Loucy (cell line): ENCODE measurements at regions not wholly inside any gene's neighbourhood (a gene's known extent, or its start where the extent isn't known, plus 50 kb on each side); places are given as distances from the start of the nearest gene placed in this dataset.

ENCODE experiments used
- H2AFZ ChIP-seq: fragments of 200-600 bp; sonication (generic); 2 replicates; pipeline ENCODE4 v1.6.0; 2016; ENCODE audit warnings: antibody characterized with exemption, mild to moderate bottlenecking, low read length, moderate library complexity
- H3F3A ChIP-seq: fragments of 200-600 bp; 2 replicates; pipeline ENCODE4 v1.6.0; 2016; ENCODE audit warnings: antibody characterized with exemption, low read depth, mild to moderate bottlenecking
- H3K27me3 ChIP-seq: fragments of 200-600 bp; sonication (generic); 2 replicates; pipeline ENCODE4 v1.6.1; 2014; ENCODE audit warnings: low read length, mild to moderate bottlenecking; ENCODE audit not compliant: insufficient read depth, poor library complexity, severe bottlenecking
- H3K36me3 ChIP-seq: fragments of 200-600 bp; sonication (generic); 2 replicates; pipeline ENCODE4 v1.6.1; 2016; ENCODE audit warnings: low read length; ENCODE audit not compliant: insufficient read depth
- H3K4me1 ChIP-seq: fragments of 200-600 bp; sonication (generic); 2 replicates; pipeline ENCODE4 v1.5.1; 2014; ENCODE audit warnings: low read length, mild to moderate bottlenecking; ENCODE audit not compliant: insufficient read depth, poor library complexity, severe bottlenecking
- H3K4me2 ChIP-seq: fragments of 200-600 bp; sonication (generic); 2 replicates; pipeline ENCODE4 v1.6.0; 2014; ENCODE audit warnings: antibody characterized with exemption, low read length, low read depth, mild to moderate bottlenecking; ENCODE audit not compliant: poor library complexity, severe bottlenecking
- H3K4me3 ChIP-seq: fragments of 200-600 bp; sonication (generic); 2 replicates; pipeline ENCODE4 v1.5.1; 2014; ENCODE audit warnings: low read length, mild to moderate bottlenecking, mixed read lengths; ENCODE audit not compliant: poor library complexity, severe bottlenecking
- H3K79me2 ChIP-seq: fragments of 200-600 bp; sonication (generic); 2 replicates; pipeline ENCODE4 v1.6.1; 2014; ENCODE audit warnings: low read length; ENCODE audit not compliant: insufficient read depth
- H3K9ac ChIP-seq: fragments of 200-600 bp; sonication (generic); 2 replicates; pipeline ENCODE4 v1.6.0; 2014; ENCODE audit warnings: mild to moderate bottlenecking, low read depth, low read length, moderate library complexity; ENCODE audit not compliant: poor library complexity, severe bottlenecking
- H3K9me2 ChIP-seq: fragments of 200-600 bp; sonication (generic); replicated peaks from 2 replicates; pipeline ENCODE4 v1.6.1; 2016; ENCODE audit warnings: low read depth, low read length, mixed read lengths
- H3K9me3 ChIP-seq: fragments of 200-600 bp; sonication (generic); 2 replicates; pipeline ENCODE4 v1.6.1; 2014; ENCODE audit warnings: mild to moderate bottlenecking, antibody characterized with exemption, low read length, low read depth; ENCODE audit not compliant: insufficient read depth
- H4K20me1 ChIP-seq: fragments of 200-600 bp; sonication (generic); 2 replicates; pipeline ENCODE4 v1.6.0; 2014; ENCODE audit warnings: antibody characterized with exemption, low read length, mild to moderate bottlenecking; ENCODE audit not compliant: insufficient read depth, poor library complexity, severe bottlenecking
- CTCF ChIP-seq: fragments of 200-600 bp; sonication (generic); conservative IDR thresholded peaks from 2 replicates; pipeline ENCODE4 v1.5.1; 2014; ENCODE audit warnings: mild to moderate bottlenecking, antibody characterized with exemption, low read length
- EZH2phosphoT487 ChIP-seq: fragments of 200-600 bp; IDR thresholded peaks from 2 replicates; pipeline ENCODE4 v1.6.1; 2018; ENCODE audit warnings: antibody characterized with exemption, mild to moderate bottlenecking, moderate library complexity, borderline replicate concordance

GRCh38 chr16:65776639-65777183, 589.8 kb upstream of the CDH5 start:
- H3K9me3 ChIP-seq: no peaks in the 10 kb centered on the region; the same call in 1 of the 2 replicates
- no peaks in the 10 kb centered on the region for H3F3A ChIP-seq
- no peaks in the 10 kb centered on the region for H3K9me2 ChIP-seq
- H3K36me3 ChIP-seq: no peaks in the 10 kb centered on the region
- no peaks in the 10 kb centered on the region for H3K4me1 ChIP-seq
- H2AFZ ChIP-seq: no peak overlapping the region
- H3K4me3 ChIP-seq: no peak overlapping the region
- no peak overlapping the region for H3K9ac ChIP-seq
- H3K4me2 ChIP-seq: no peak overlapping the region
- no peaks in the 10 kb centered on the region for H4K20me1 ChIP-seq
- H3K79me2 ChIP-seq: no peaks in the 10 kb centered on the region
- H3K27me3 ChIP-seq: no peaks in the 10 kb centered on the region
- TF ChIP-seq CTCF: no peak
- no peak for TF ChIP-seq EZH2phosphoT487

GRCh38 chr16:65775829-65776228, 590.7 kb upstream of the CDH5 start:
- no peak overlapping the region for H3K4me2 ChIP-seq

GRCh38 chr16:65774350-65774749, 592.1 kb upstream of the CDH5 start:
- H4K20me1 ChIP-seq: no peaks in the 10 kb centered on the region

More at GRCh38 chr16:65775829-65776228, 590.7 kb upstream of the CDH5 start:
- Histone ChIP-seq H3K27me3 (no peaks in the 10 kb centered on the region), H3K4me3 (no peak overlapping the region), H3K9me2 (no peaks in the 10 kb centered on the region), H4K20me1 (no peaks in the 10 kb centered on the region), H3K79me2 (no peaks in the 10 kb centered on the region), H3K9ac (no peak overlapping the region), H3K36me3 (no peaks in the 10 kb centered on the region), H3F3A (no peaks in the 10 kb centered on the region), H2AFZ (no peak overlapping the region), H3K9me3 (peaks cover 2% of the 10 kb centered on the region; the same call in 1 of the 2 replicates), H3K4me1 (no peaks in the 10 kb centered on the region)
- no peak for TF ChIP-seq EZH2phosphoT487
- no peak for TF ChIP-seq CTCF

More at GRCh38 chr16:65774350-65774749, 592.1 kb upstream of the CDH5 start:
- Histone ChIP-seq H3K27me3 (no peaks in the 10 kb centered on the region), H3K4me1 (no peaks in the 10 kb centered on the region), H3K9me2 (no peaks in the 10 kb centered on the region), H3K4me3 (no peak overlapping the region), H3F3A (no peaks in the 10 kb centered on the region), H3K79me2 (no peaks in the 10 kb centered on the region), H3K36me3 (no peaks in the 10 kb centered on the region), H3K9me3 (peaks cover 6% of the 10 kb centered on the region; the same call in 1 of the 2 replicates), H3K9ac (no peak overlapping the region), H2AFZ (no peak overlapping the region), H3K4me2 (no peak overlapping the region)
- TF ChIP-seq EZH2phosphoT487: no peak
- no peak for TF ChIP-seq CTCF
